Heart left ventricle (tissue), 13 donors: ENCODE measurements at regions not wholly inside any gene's neighbourhood (a gene's known extent, or its start where the extent isn't known, plus 50 kb on each side); places are given as distances from the start of the nearest gene placed in this dataset.

Source experiments
- POLR2A ChIP-seq, 2 donors: fragments of 450-650 bp; IDR thresholded peaks; one replicate each; pipeline ENCODE4 v1.6.1; 2017; ENCODE audit warnings: antibody characterized with exemption in 2 of 2, mild to moderate bottlenecking in 2 of 2, moderate library complexity in 2 of 2
- TF ChIP-seq, protein P1 (sequence below), 12 donors: fragments of 200-600 bp; sonication (generic) in 4 of 12; IDR thresholded peaks; one replicate each; pipeline versions ENCODE4 v1.5.0 to v1.8.0; 2018 to 2022; ENCODE audit warnings: antibody characterized with exemption in 12 of 12, mild to moderate bottlenecking in 5 of 12
- donor health status: ischemic (EF 13 %, LVEDD 7.1; RV severe dilation, severe dysfunction).
- donor health status: DM: no; HTN: yes; CAD: no.
- donor health status: DM: no; HTN: no; CAD: no.
- donor health status: ischemic (EF 25% LVEDD 6.9; RV normal size, moderate dysfunction).
- donor health status: ischemic (EF 25% LVEDD 5.7; RV mildly dilated, moderate dysfunction).
- donor health status: ischemic (EF 35%, LVEDD 5.7; RV mildly dilated, moderate dysfunction).
- donor health status: nonischemic (EF 11% LVEDD 7.7; RV severe dilation, severe dysfunction).
- donor health status: DM: yes; HTN: yes; CAD: no.
- donor health status: PGD.
- donor health status: ischemic (EF 29% LVEDD 5.4; RV normal size, mild dysfunction).
- donor health status: nonischemic (EF 23%, LVEDD 6.1; RV moderate dilation, normal function).

DNA sequence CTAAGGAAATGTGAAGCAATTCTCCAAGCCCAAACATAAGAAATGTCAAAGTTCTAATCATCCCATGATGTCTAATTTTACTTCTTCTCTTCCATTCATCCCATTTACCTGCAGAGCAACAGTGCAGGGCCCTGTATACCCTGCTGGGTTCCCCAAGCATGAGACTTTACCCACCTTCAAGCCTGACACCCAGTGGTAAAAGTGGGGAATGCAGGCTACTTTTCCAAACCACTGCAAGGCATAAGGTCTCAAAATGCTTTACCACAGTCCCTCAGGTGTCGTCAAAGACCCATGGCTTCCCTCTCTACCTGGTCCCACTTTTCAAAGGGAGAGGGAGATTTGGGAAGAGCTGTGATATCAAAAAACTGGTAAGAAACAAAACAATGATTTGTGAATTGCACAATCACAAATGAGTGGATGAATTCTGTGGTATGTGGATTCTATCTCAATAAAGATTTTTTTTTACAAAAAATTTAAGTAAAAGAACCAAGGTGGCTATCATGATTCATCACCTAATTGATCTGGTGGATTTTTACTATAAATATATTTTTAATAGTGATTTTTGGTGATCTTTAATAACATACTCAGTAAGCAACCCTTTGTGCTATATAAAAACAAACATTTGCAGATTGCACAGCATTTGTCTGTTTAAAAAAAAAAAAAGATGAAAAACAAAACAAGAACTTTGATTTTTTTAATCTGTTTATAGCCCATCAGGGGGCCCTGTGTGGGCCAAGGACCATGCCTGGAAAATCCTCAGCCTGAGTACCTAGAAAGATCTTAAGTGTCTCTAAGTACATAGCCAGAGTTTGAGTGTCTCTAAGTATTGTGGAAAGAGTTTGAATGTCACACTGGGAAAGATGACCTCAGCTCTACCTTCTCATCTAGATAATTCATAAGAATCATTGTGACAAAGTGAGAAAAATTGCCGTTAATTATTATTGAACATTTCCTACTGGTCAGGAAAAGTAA is 73.1 kb upstream of the GJB5 start:
- TF ChIP-seq POLR2A (IDR thresholded peaks at IDR 0.05) = no peak
- TF ChIP-seq, protein P1, sequence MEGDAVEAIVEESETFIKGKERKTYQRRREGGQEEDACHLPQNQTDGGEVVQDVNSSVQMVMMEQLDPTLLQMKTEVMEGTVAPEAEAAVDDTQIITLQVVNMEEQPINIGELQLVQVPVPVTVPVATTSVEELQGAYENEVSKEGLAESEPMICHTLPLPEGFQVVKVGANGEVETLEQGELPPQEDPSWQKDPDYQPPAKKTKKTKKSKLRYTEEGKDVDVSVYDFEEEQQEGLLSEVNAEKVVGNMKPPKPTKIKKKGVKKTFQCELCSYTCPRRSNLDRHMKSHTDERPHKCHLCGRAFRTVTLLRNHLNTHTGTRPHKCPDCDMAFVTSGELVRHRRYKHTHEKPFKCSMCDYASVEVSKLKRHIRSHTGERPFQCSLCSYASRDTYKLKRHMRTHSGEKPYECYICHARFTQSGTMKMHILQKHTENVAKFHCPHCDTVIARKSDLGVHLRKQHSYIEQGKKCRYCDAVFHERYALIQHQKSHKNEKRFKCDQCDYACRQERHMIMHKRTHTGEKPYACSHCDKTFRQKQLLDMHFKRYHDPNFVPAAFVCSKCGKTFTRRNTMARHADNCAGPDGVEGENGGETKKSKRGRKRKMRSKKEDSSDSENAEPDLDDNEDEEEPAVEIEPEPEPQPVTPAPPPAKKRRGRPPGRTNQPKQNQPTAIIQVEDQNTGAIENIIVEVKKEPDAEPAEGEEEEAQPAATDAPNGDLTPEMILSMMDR (IDR thresholded peaks at IDR 0.05) = peak; percentile 54 to 79 (median 68)
